ENCODE measurements at regions not wholly inside any gene's neighbourhood (a gene's known extent, or its start where the extent isn't known, plus 50 kb on each side); places are given as distances from the start of the nearest gene placed in this dataset.
"Not testable (repeated sequence)": the region's sequence is repeated elsewhere in the genome, so short reads cannot be mapped to it uniquely, and the experiment has no call there.

DNA sequence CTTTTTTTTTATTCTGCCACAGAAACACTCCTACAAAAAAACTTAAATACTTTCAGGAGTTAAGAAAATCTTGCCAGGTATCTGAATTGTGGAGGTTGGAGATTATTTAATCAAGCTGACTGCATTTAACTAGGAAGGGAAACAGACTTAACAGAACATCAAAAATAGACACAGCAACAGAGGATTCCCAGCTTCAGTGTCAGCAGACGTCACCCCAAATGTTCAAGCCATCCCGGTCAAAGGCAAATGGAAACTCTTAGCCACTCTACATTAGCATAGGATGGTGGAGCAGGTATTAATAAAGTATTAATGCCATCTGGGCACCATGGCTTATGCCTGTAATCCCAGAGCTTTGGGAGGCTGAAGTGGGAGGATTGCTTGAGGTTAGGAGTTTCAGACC lies 139.7 kb upstream of the SVIL start:
- ATAC-seq (no peak), DNase-seq (no peak)
- H3K4me3 Mint-ChIP-seq = no peak overlapping the region
- H3K36me3 Mint-ChIP-seq (ENCODE audit: low read depth) = no peaks in the 10 kb centered on the region
- H3K27me3 Mint-ChIP-seq = peaks cover 7% of the 10 kb centered on the region
- peaks cover 4% of the 10 kb centered on the region for H3K9me3 Mint-ChIP-seq
- no peak overlapping the region for H3K27ac Mint-ChIP-seq
- peaks cover 6% of the 10 kb centered on the region for H3K4me1 Mint-ChIP-seq

GRCh38 chr10:29773675-29774091 lies 138.9 kb upstream of the SVIL start:
- Mint-ChIP-seq H3K27me3 (peaks cover 7% of the 10 kb centered on the region), H3K9me3 (peaks cover 4% of the 10 kb centered on the region), H3K27ac (no peak overlapping the region)

DNA sequence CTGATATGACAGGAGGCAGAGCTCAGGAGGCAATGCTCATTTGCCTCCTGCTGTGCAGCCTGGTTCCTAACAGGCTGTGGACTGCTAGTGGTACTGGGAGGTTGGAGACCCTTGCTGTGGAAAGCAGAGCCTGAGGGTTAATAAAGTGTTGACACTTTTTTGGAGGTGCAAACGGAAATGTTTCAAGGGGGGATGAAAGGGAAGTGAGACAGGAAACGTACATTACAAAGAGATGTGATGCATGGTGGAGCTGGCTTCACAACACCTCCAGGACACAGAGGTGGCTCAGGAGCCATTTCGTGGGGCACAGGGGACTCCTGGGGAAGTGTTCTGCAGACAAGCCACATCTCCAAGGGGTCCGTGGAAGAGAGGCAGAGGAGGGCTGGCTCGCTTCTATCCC lies 137.6 kb upstream of the SVIL start:
- ATAC-seq (no peak), DNase-seq (no peak)
- Mint-ChIP-seq H3K4me3 (no peak overlapping the region), H3K9me3 (peaks cover 4% of the 10 kb centered on the region), H3K36me3 (ENCODE audit: low read depth) (no peaks in the 10 kb centered on the region), H3K4me1 (peaks cover 6% of the 10 kb centered on the region), H3K27me3 (peaks cover 7% of the 10 kb centered on the region), H3K27ac (no peak overlapping the region)

More at GRCh38 chr10:29773675-29774091, 138.9 kb upstream of the SVIL start:
- Mint-ChIP-seq H3K4me3 (no peak overlapping the region), H3K4me1 (peaks cover 6% of the 10 kb centered on the region), H3K36me3 (ENCODE audit: low read depth) (no peaks in the 10 kb centered on the region)
- DNase-seq = no peak
- ATAC-seq = no peak

DNA sequence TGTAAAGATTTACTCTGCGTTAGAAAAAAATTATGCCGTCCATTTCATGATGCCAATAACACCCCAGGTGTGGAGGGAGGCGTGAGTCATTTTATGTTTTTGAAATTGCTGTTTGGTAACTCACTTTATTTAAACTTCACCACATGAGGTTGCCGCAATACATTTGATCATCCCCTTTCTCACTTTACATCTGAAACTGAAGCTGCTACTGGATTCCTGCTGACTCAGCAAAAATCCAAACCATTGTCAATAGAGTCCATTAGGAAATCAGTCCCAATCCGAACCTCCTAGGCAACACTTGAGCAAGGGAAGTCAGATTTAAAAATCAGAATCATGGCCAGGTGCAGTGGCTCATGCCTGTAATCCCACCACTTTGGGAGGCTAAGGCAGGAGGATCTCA lies 136.6 kb upstream of the SVIL start:
- peaks cover 4% of the 10 kb centered on the region for H3K9me3 Mint-ChIP-seq
- DNase-seq (no peak), ATAC-seq (no peak)
- peaks cover 7% of the 10 kb centered on the region for H3K27me3 Mint-ChIP-seq
- H3K36me3 Mint-ChIP-seq (ENCODE audit: low read depth) = no peaks in the 10 kb centered on the region
- H3K4me1 Mint-ChIP-seq = peaks cover 6% of the 10 kb centered on the region
- H3K27ac Mint-ChIP-seq = no peak overlapping the region
- no peak overlapping the region for H3K4me3 Mint-ChIP-seq

- H3K27ac Mint-ChIP-seq; H3K4me1 Mint-ChIP-seq; H3K4me3 Mint-ChIP-seq; ATAC-seq; H3K27me3 Mint-ChIP-seq; DNase-seq; H3K36me3 Mint-ChIP-seq (ENCODE audit: low read depth); H3K9me3 Mint-ChIP-seq: not testable (repeated sequence)
These were observed 134.5 kb upstream of the SVIL start for GRCh38 chr10:29769277-29769676.

- no peaks in the 10 kb centered on the region for H3K9me3 Mint-ChIP-seq
- no peak overlapping the region for H3K4me3 Mint-ChIP-seq
- H3K4me1 Mint-ChIP-seq = peaks cover 6% of the 10 kb centered on the region
- DNase-seq (no peak), ATAC-seq (no peak)
- no peak overlapping the region for H3K27ac Mint-ChIP-seq
- peaks cover 7% of the 10 kb centered on the region for H3K27me3 Mint-ChIP-seq
- no peaks in the 10 kb centered on the region for H3K36me3 Mint-ChIP-seq (ENCODE audit: low read depth)
These were observed 133.2 kb upstream of the SVIL start for GRCh38 chr10:29767968-29768367.

- Mint-ChIP-seq H3K27me3 (peaks cover 6% of the 10 kb centered on the region), H3K36me3 (ENCODE audit: low read depth) (no peaks in the 10 kb centered on the region), H3K4me1 (no peaks in the 10 kb centered on the region), H3K9me3 (no peaks in the 10 kb centered on the region), H3K27ac (no peak overlapping the region), H3K4me3 (no peak overlapping the region)
- ATAC-seq (no peak), DNase-seq (no peak)
These were observed 132.0 kb upstream of the SVIL start for GRCh38 chr10:29766753-29767152.

DNA sequence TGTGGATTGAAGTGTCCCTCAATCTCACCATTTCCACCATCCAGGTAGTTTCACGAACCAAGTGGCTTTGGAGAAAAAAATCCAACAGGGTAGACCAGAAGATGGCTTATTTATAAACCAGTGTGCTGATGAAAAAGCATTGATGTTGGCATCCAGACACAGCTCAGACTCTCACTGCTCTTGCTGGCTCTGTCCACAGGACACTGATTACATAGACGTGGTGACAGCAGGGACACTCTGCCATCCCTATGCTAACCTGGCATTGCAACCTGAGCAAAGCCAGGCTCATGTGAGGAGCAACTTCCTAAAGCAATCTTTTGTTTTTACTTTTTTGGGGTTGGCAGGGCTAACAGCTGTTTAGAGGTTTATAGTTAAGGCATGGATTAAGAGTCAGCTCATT lies 130.6 kb upstream of the SVIL start:
- Mint-ChIP-seq H3K9me3 (no peaks in the 10 kb centered on the region), H3K27ac (no peak overlapping the region), H3K36me3 (ENCODE audit: low read depth) (no peaks in the 10 kb centered on the region), H3K4me3 (no peak overlapping the region), H3K4me1 (no peaks in the 10 kb centered on the region), H3K27me3 (no peaks in the 10 kb centered on the region)
- ATAC-seq (no peak), DNase-seq (no peak)

DNA sequence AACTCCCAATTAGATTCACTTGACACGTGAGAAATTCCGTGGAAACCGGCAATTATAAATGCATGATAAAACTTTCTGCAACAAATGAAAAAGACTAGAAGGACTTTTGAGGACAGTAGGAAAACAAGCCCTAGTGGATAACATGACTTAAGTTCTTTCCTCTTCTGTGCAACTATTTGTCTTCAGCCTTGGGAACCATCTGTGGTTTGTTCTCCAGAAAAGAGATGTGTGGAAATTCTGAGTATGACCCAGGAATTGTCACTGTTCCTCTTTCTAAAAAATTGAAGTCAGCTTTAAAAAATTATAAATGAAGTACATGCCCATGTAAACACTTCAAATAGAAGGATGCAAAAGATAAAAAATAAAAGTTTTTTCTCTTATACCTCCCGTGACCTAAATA lies 128.6 kb upstream of the SVIL start:
- H3K27me3 Mint-ChIP-seq = no peaks in the 10 kb centered on the region
- ATAC-seq (no peak), DNase-seq (no peak)
- no peaks in the 10 kb centered on the region for H3K4me1 Mint-ChIP-seq
- no peak overlapping the region for H3K4me3 Mint-ChIP-seq
- H3K27ac Mint-ChIP-seq = no peak overlapping the region
- no peaks in the 10 kb centered on the region for H3K9me3 Mint-ChIP-seq
- H3K36me3 Mint-ChIP-seq (ENCODE audit: low read depth) = no peaks in the 10 kb centered on the region

DNA sequence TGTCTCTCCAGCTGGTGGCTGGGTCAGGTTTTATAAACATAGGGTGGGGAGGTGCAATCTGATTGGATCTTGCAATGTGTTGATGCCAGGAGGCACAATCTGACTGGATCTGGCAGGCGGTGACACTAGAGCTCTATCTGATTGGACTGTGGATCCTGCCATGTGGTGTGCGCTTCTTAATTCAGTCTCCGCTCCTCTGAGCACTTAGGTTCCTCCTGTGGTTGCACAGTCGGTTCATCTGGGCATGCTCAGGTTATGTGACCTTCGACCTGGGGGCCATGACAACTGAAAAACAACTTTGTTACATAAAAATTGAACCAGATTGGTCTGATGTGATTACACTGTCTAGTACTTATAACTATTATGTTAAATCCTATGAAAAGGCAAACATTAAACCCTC lies 127.1 kb upstream of the SVIL start:
- no peaks in the 10 kb centered on the region for H3K27me3 Mint-ChIP-seq
- no peak overlapping the region for H3K27ac Mint-ChIP-seq
- H3K9me3 Mint-ChIP-seq = no peaks in the 10 kb centered on the region
- ATAC-seq (no peak), DNase-seq (no peak)
- H3K4me1 Mint-ChIP-seq = peaks cover 11% of the 10 kb centered on the region
- no peaks in the 10 kb centered on the region for H3K36me3 Mint-ChIP-seq (ENCODE audit: low read depth)
- H3K4me3 Mint-ChIP-seq = no peak overlapping the region

- DNase-seq = no peak
- no peak for ATAC-seq
- no peaks in the 10 kb centered on the region for H3K9me3 Mint-ChIP-seq
- no peaks in the 10 kb centered on the region for H3K36me3 Mint-ChIP-seq (ENCODE audit: low read depth)
- no peak overlapping the region for H3K27ac Mint-ChIP-seq
- H3K4me3 Mint-ChIP-seq = no peak overlapping the region
- peaks cover 11% of the 10 kb centered on the region for H3K4me1 Mint-ChIP-seq
- no peaks in the 10 kb centered on the region for H3K27me3 Mint-ChIP-seq
These were observed 125.5 kb upstream of the SVIL start for GRCh38 chr10:29760138-29760900.

DNA sequence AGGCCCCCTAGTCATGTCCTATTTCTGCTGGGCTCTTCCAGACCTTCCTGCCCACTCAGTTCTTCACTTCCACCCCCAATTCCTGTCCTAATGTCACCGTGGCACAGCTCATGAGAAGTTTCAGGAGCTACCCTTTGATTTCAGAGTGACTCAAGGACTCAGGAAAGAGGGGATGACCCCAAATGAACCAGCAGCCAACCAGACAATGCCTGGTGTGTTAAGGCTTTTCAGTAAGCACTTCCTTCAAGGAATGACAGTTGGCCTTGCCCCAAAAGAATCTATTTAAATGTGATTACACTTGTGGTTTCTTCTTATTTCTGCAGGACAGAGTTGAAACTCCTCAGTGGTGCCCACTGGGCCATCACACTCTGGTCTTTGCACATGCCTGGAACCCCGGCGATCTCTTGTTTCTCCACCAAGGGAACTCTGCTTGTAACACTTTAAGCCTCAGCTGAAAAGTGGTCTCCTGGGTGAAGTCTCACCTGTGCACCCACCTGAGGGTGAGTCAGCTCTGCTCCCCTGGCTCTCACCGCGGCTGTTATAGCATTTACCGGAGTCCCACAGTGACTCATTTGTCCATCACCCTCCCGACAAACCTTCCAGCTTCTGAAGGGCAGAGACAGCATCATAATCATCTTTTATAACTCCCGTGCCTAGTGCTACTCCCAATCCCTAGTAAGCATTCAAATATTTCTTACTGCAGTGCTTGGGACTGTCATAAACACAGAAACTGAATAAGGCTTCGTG lies 123.0 kb upstream of the SVIL start:
- Mint-ChIP-seq H3K4me3 (no peak overlapping the region), H3K9me3 (no peaks in the 10 kb centered on the region), H3K4me1 (peaks cover 11% of the 10 kb centered on the region), H3K36me3 (ENCODE audit: low read depth) (no peaks in the 10 kb centered on the region), H3K27ac (no peak overlapping the region), H3K27me3 (no peaks in the 10 kb centered on the region)
- no peak for DNase-seq
- peak; percentile 36 for ATAC-seq

- ATAC-seq = no peak
- DNase-seq = no peak
- no peaks in the 10 kb centered on the region for H3K9me3 Mint-ChIP-seq
- H3K4me3 Mint-ChIP-seq = no peak overlapping the region
- peaks cover 11% of the 10 kb centered on the region for H3K4me1 Mint-ChIP-seq
- no peaks in the 10 kb centered on the region for H3K36me3 Mint-ChIP-seq (ENCODE audit: low read depth)
- no peak overlapping the region for H3K27ac Mint-ChIP-seq
- H3K27me3 Mint-ChIP-seq = no peaks in the 10 kb centered on the region
These were observed 121.7 kb upstream of the SVIL start for GRCh38 chr10:29756451-29756850.

- H3K27me3 Mint-ChIP-seq = no peaks in the 10 kb centered on the region
- no peaks in the 10 kb centered on the region for H3K9me3 Mint-ChIP-seq
- H3K4me1 Mint-ChIP-seq = peaks cover 11% of the 10 kb centered on the region
- DNase-seq (no peak), ATAC-seq (no peak)
- no peak overlapping the region for H3K4me3 Mint-ChIP-seq
- H3K36me3 Mint-ChIP-seq (ENCODE audit: low read depth) = no peaks in the 10 kb centered on the region
- H3K27ac Mint-ChIP-seq = no peak overlapping the region
These were observed 118.5 kb upstream of the SVIL start for GRCh38 chr10:29753283-29753682.

GRCh38 chr10:29751684-29752083 lies 116.9 kb upstream of the SVIL start:
- ATAC-seq = no peak
- H3K4me3 Mint-ChIP-seq = no peak overlapping the region
- no peak overlapping the region for H3K27ac Mint-ChIP-seq
- no peaks in the 10 kb centered on the region for H3K27me3 Mint-ChIP-seq
- DNase-seq = no peak
- H3K9me3 Mint-ChIP-seq = no peaks in the 10 kb centered on the region
- no peaks in the 10 kb centered on the region for H3K36me3 Mint-ChIP-seq (ENCODE audit: low read depth)
- no peaks in the 10 kb centered on the region for H3K4me1 Mint-ChIP-seq
